Activated naive CD4-positive, alpha-beta T cell treated with anti-CD3 and anti-CD28 coated beads, Interleukin-2, amount 50 U/mL, for 16 hours (primary cell): ENCODE measurements at regions not wholly inside any gene's neighbourhood (a gene's known extent, or its start where the extent isn't known, plus 50 kb on each side); places are given as distances from the start of the nearest gene placed in this dataset.

Source experiments
- DNase-seq: peaks from one replicate; pipeline ENCODE4 v3.0.0-alpha.2; 2020

DNA sequence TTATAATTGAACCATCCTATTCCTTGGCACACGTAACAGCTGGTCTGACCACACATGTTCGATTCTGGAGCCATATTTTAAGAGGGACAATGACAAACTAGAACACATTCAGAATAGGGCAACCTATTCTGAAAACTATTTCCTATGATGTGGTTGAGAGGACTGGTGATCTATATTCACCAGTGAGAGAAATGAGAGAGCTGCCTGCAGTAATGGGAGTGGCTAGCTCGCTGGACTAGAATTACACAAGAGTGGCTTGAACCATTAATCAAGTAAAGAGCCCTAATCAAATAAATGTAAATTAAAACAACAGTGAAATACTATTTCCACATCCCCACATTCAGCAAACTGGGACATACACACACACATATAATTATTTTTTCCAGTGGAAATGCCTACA is 55.3 kb upstream of the LY86 start:
- DNase-seq = no peak

GRCh38 chr6:6534399-6534798 is 54.1 kb upstream of the LY86 start:
- no peak for DNase-seq

DNA sequence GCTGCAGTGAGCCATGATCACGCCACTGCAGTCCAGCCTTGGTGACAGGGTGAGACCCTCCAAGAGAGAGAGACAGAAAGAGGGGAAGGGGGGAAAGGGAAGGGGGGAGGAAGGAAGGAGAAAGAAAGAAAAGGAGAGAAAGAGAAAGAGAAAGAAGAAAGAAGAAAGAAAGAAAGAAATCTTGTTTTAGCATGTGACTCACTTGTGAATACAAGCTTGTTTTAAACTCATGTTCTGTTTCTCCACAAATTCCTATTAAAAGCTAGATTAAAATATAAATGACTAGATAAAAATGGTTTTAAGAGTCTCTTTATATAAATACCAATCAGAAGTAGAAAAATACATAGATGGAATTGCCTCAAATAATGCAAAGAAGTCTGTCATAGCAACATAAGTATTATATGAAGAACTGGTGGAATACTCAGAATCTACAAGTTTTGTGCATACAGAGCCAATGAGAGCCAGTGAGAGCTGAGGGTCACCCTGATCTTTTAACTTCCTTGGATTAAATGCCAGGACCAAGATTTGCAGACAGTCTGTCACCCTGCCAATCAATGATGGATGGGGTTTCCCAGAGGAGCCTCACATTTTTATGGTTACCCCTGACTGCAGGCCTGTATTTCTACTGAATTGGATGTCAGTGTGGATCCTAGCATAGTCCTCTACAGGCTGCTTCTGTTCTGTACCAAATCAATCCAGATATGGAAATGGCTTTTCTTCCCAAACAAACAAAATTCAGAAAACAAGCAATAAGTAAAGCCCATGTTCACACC is 50.8 kb upstream of the LY86 start:
- no peak for DNase-seq

GRCh38 chr6:6538261-6538660 is 50.3 kb upstream of the LY86 start:
- no peak for DNase-seq
